H1 (cell line): ENCODE measurements at regions not wholly inside any gene's neighbourhood (a gene's known extent, or its start where the extent isn't known, plus 50 kb on each side); places are given as distances from the start of the nearest gene placed in this dataset.

Experiments used
- CTCF ChIA-PET: fragments of 300-600 bp; sonication (Branson Sonifier 250); formaldehyde crosslinking; loops from one replicate; lab custom pipeline; 2021; ENCODE audit not compliant: partially characterized antibody; lab: Charles Lee
- POLR2A ChIA-PET: fragments of 300-600 bp; sonication (Branson Sonifier 250); formaldehyde crosslinking; loops from one replicate; lab custom pipeline; 2021; ENCODE audit warnings: inconsistent platforms; ENCODE audit not compliant: partially characterized antibody; lab: Charles Lee
- DNase-seq, 2 experiments: peaks; one replicate each; pipeline versions ENCODE4 v3.0.0 to v3.0.0-alpha.2; 2010 to 2022; ENCODE audit warnings: low spot score in 2 of 2, low read depth in 1 of 2, mixed read lengths in 1 of 2
- FAIRE-seq: peaks from 2 replicates; lab custom pipeline; 2011; peaks lifted over from hg19 to GRCh38; lab: Jason Lieb, UNC
- H2AFZ ChIP-seq: 2 replicates; pipeline ENCODE4 v1.8.1; 2012; ENCODE audit warnings: low read length, inconsistent platforms
- H2AK5ac ChIP-seq: 2 replicates; pipeline ENCODE4 v1.6.1; 2013; ENCODE audit warnings: low read depth, low read length
- H2BK120ac ChIP-seq: replicated peaks from 2 replicates; pipeline ENCODE3; 2013; ENCODE audit warnings: low read depth, low read length, inconsistent platforms
- H2BK12ac ChIP-seq: 2 replicates; pipeline ENCODE4 v1.6.1; 2013; ENCODE audit warnings: low read depth, low read length
- H2BK15ac ChIP-seq: 2 replicates; pipeline ENCODE4 v1.6.1; 2013; ENCODE audit warnings: low read length
- H2BK20ac ChIP-seq: 2 replicates; pipeline ENCODE4 v1.6.1; 2013; ENCODE audit warnings: low read length
- H2BK5ac ChIP-seq: 2 replicates; pipeline ENCODE4 v1.6.1; 2013; ENCODE audit warnings: low read depth, low read length
- H3K14ac ChIP-seq: 2 replicates; pipeline ENCODE4 v1.6.1; 2013; ENCODE audit warnings: inconsistent platforms; ENCODE audit not compliant: insufficient read length
- H3K18ac ChIP-seq: 2 replicates; pipeline ENCODE4 v1.6.1; 2013; ENCODE audit warnings: low read length; ENCODE audit errors: extremely low read depth
- H3K23ac ChIP-seq: 2 replicates; pipeline ENCODE4 v1.6.1; 2013; ENCODE audit warnings: inconsistent platforms; ENCODE audit not compliant: insufficient read length
- H3K23me2 ChIP-seq: 2 replicates; pipeline ENCODE4 v1.6.1; 2013; ENCODE audit warnings: low read depth, low read length
- H3K27ac ChIP-seq: 2 replicates; pipeline ENCODE4 v1.6.1; 2011; ENCODE audit warnings: low read depth, low read length, inconsistent platforms
- H3K27me3 ChIP-seq, 4 experiments: replicated peaks in 1 of 4; 1 replicate in 1 of 4; 2 replicates in 3 of 4; pipeline versions ENCODE4 v1.6.1 to v1.8.1; 2011 to 2013; ENCODE audit warnings: low read length in 3 of 4, mild to moderate bottlenecking in 3 of 4, inconsistent platforms in 2 of 4, mixed read lengths in 2 of 4, moderate library complexity in 1 of 4; ENCODE audit not compliant: control insufficient read depth in 3 of 4, insufficient read depth in 3 of 4; ENCODE audit errors: extremely low read depth in 1 of 4
- H3K36me3 ChIP-seq, 4 experiments: 2 replicates each; pipeline versions ENCODE4 v1.6.1 to v1.8.1; 2011 to 2013; ENCODE audit warnings: mild to moderate bottlenecking in 4 of 4, low read length in 3 of 4, moderate library complexity in 2 of 4, control low read depth in 1 of 4, inconsistent platforms in 1 of 4; ENCODE audit not compliant: insufficient read depth in 4 of 4, control insufficient read depth in 2 of 4
- H3K4ac ChIP-seq: replicated peaks from 2 replicates; pipeline ENCODE3; 2013; ENCODE audit warnings: low read length, low read depth, mixed read lengths, inconsistent platforms; ENCODE audit not compliant: insufficient read length
- H3K4me1 ChIP-seq, 4 experiments: replicated peaks in 1 of 4; 1 replicate in 1 of 4; 2 replicates in 3 of 4; pipeline versions ENCODE4 v1.6.1 to v1.8.1; 2011 to 2013; ENCODE audit warnings: low read length in 3 of 4, inconsistent platforms in 2 of 4, mixed read lengths in 1 of 4; ENCODE audit not compliant: insufficient read depth in 4 of 4, control insufficient read depth in 3 of 4
- H3K4me2 ChIP-seq, 2 experiments: 2 replicates each; pipeline versions ENCODE4 v1.6.1 to v1.8.1; 2011 to 2013; ENCODE audit warnings: low read depth in 2 of 2, low read length in 2 of 2, control low read depth in 1 of 2, inconsistent platforms in 1 of 2, mild to moderate bottlenecking in 1 of 2; ENCODE audit not compliant: insufficient read depth in 1 of 2
- H3K4me3 ChIP-seq, 4 experiments: fragments of 200-600, 300-600 bp in 1 of 4; sonication (generic), shearing (Covaris generic), sonication (Bioruptor Twin) in 1 of 4; 2 replicates each; pipeline versions ENCODE4 v1.5.1 to v1.8.1; 2011 to 2016; ENCODE audit warnings: low read length in 4 of 4, low read depth in 3 of 4, control low read depth in 2 of 4, inconsistent platforms in 2 of 4, mild to moderate bottlenecking in 2 of 4, mixed read lengths in 1 of 4, moderate library complexity in 1 of 4; ENCODE audit not compliant: insufficient read depth in 2 of 4; ENCODE audit errors: extremely low read depth in 1 of 4
- H3K56ac ChIP-seq: replicated peaks from 2 replicates; pipeline ENCODE3; 2013; ENCODE audit warnings: low read depth, mild to moderate bottlenecking, mixed read lengths, low read length, inconsistent platforms; ENCODE audit not compliant: insufficient read length
- H3K79me1 ChIP-seq: 2 replicates; pipeline ENCODE4 v1.6.1; 2013; ENCODE audit warnings: low read depth, low read length, control low read depth
- H3K79me2 ChIP-seq, 2 experiments: 2 replicates each; pipeline versions ENCODE4 v1.6.1 to v1.8.1; 2012 to 2013; ENCODE audit warnings: low read length in 2 of 2, mild to moderate bottlenecking in 2 of 2, inconsistent platforms in 1 of 2; ENCODE audit not compliant: insufficient read depth in 2 of 2, control insufficient read depth in 1 of 2
- H3K9ac ChIP-seq, 4 experiments: replicated peaks in 1 of 4; 1 replicate in 1 of 4; 2 replicates in 3 of 4; pipeline versions ENCODE4 v1.6.1 to v1.8.1; 2011 to 2013; ENCODE audit warnings: low read depth in 3 of 4, low read length in 3 of 4, control low read depth in 2 of 4, mild to moderate bottlenecking in 2 of 4, moderate library complexity in 2 of 4, inconsistent platforms in 1 of 4; ENCODE audit errors: extremely low read depth in 1 of 4
- H3K9me3 ChIP-seq, 2 experiments: 2 replicates each; pipeline versions ENCODE4 v1.6.1 to v1.8.1; 2012 to 2013; ENCODE audit warnings: mild to moderate bottlenecking in 2 of 2, moderate library complexity in 2 of 2, control low read depth in 1 of 2, inconsistent platforms in 1 of 2, low read depth in 1 of 2, low read length in 1 of 2, mixed read lengths in 1 of 2; ENCODE audit not compliant: insufficient read depth in 2 of 2
- H4K20me1 ChIP-seq, 2 experiments: replicated peaks in 1 of 2; 2 replicates each; pipeline versions ENCODE3 to v1.8.1; 2011 to 2013; ENCODE audit warnings: inconsistent platforms in 2 of 2, low read length in 2 of 2, mild to moderate bottlenecking in 1 of 2; ENCODE audit not compliant: insufficient read depth in 2 of 2, control insufficient read depth in 1 of 2
- H4K5ac ChIP-seq: 2 replicates; pipeline ENCODE4 v1.6.1; 2013; ENCODE audit warnings: low read length, low read depth, mixed read lengths, inconsistent platforms; ENCODE audit not compliant: insufficient read length
- H4K8ac ChIP-seq: 2 replicates; pipeline ENCODE4 v1.8.0; 2013; ENCODE audit warnings: mild to moderate bottlenecking, moderate library complexity, low read length, inconsistent platforms; ENCODE audit not compliant: insufficient read depth; ENCODE audit errors: extremely low read depth
- H4K91ac ChIP-seq: replicated peaks from 2 replicates; pipeline ENCODE3; 2013; ENCODE audit warnings: low read length, mixed read lengths, inconsistent platforms; ENCODE audit not compliant: insufficient read length
- CHD1 ChIP-seq: IDR thresholded peaks from 2 replicates; pipeline ENCODE4 v1.6.1; 2012; ENCODE audit warnings: low read depth, low read length, improper control_type of control experiment
- EGR1 ChIP-seq: IDR thresholded peaks from 2 replicates; pipeline ENCODE4 v1.6.1; 2011; ENCODE audit warnings: low read depth, low read length, borderline replicate concordance
- KDM5A ChIP-seq: fragments of 200-600 bp; IDR thresholded peaks from 2 replicates; pipeline ENCODE4 v1.7.1; 2012; ENCODE audit warnings: mild to moderate bottlenecking, low read length, inconsistent platforms, mixed read lengths
- NRF1 ChIP-seq: IDR thresholded peaks from 2 replicates; pipeline ENCODE4 v1.6.1; 2011; ENCODE audit warnings: mild to moderate bottlenecking, low read depth, low read length, improper control_type of control experiment
- SAP30 ChIP-seq: fragments of 300-600 bp; sonication (generic); IDR thresholded peaks from 2 replicates; pipeline ENCODE4 v1.7.1; 2012; ENCODE audit warnings: low read length, moderate library complexity, mild to moderate bottlenecking, inconsistent platforms; ENCODE audit not compliant: insufficient read depth, insufficient replicate concordance
- TAF1 ChIP-seq: IDR thresholded peaks from 2 replicates; pipeline ENCODE4 v1.6.1; 2011; ENCODE audit warnings: mild to moderate bottlenecking, low read depth, low read length
- TBP ChIP-seq: IDR thresholded peaks from 2 replicates; pipeline ENCODE4 v1.6.1; 2011; ENCODE audit warnings: low read depth, low read length, improper control_type of control experiment
- WGBS, 2 experiments: shearing (Covaris generic) in 1 of 2; methylation state at CpG; one replicate each; pipeline versions ENCODE4 v1.1.6 to v1.1.7; 2013 to 2015; ENCODE audit warnings: low lambda C conversion rate in 2 of 2, mixed read lengths in 2 of 2, inconsistent platforms in 1 of 2, low coverage in 1 of 2, missing lambda C conversion rate in 1 of 2; ENCODE audit not compliant: insufficient replicate concordance in 2 of 2, insufficient coverage in 1 of 2, insufficient read length in 1 of 2; ENCODE audit errors: extremely low coverage in 1 of 2, missing lambda C conversion rate in 1 of 2; 5-methylcytosine and 5-hydroxymethylcytosine counted together

DNA sequence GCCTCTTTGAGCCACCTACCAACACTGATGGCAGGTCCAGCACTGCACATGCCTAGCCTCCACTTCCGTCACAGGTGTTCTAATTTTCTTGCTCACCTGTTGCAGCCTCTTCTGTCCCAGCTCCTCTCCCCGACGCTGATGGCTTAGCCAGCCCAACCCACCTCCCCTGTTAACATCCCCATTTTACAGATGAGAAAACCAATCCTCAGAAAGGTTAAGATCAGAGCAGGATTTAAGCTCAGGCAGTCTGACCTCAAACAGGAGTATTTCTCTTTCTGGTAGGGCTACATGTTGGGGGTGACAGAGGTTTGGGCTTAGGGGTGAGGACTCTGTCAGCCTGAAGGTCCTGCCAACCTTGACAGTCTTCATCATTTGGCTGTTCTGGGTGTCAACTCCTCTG is 74.5 kb upstream of the PITX1 start:
- H2BK5ac ChIP-seq: no peak overlapping the region
- no peaks in the 10 kb centered on the region for H4K20me1 ChIP-seq
- no peak overlapping the region for H3K14ac ChIP-seq
- ChIA-PET CTCF (interaction anchor here (1.2 to 7.4 kb wide), 3 partner anchors 12 to 97 kb away, joined by 3 to 38 read pairs (median 6); no protein-coding TSS in a partner anchor), POLR2A (no interaction called here)
- H3K9me3 ChIP-seq: no peaks in the 10 kb centered on the region
- no peak overlapping the region for H2BK12ac ChIP-seq
- H2AK5ac ChIP-seq: no peak overlapping the region
- no peak overlapping the region for H2AFZ ChIP-seq
- no peak overlapping the region for H3K4me3 ChIP-seq
- no peaks in the 10 kb centered on the region for H3K36me3 ChIP-seq
- H3K4ac ChIP-seq: no peak overlapping the region
- H4K91ac ChIP-seq: no peak overlapping the region
- H2BK120ac ChIP-seq: no peak overlapping the region
- no peak for FAIRE-seq
- no peak overlapping the region for H4K5ac ChIP-seq
- H3K23me2 ChIP-seq: no peaks in the 10 kb centered on the region
- H3K56ac ChIP-seq: no peak overlapping the region
- no peaks in the 10 kb centered on the region for H3K4me1 ChIP-seq
- DNase-seq: no peak
- 0 out of 7 replicates have a peak, but pooled peaks cover 0 to 3% (median 0%) of the 10 kb centered on the region in 4 experiments for H3K27me3 ChIP-seq
- no peak overlapping the region for H3K9ac ChIP-seq
- no peak overlapping the region for H2BK20ac ChIP-seq
- no peak overlapping the region for H3K23ac ChIP-seq
- no peak overlapping the region for H3K27ac ChIP-seq
- H2BK15ac ChIP-seq: no peak overlapping the region
- H3K4me2 ChIP-seq: no peak overlapping the region
- no peaks in the 10 kb centered on the region for H3K79me2 ChIP-seq
- H3K79me1 ChIP-seq: no peaks in the 10 kb centered on the region
- no peak for TF ChIP-seq EGR1
- TF ChIP-seq SAP30: no peak
- TF ChIP-seq NRF1: no peak
- TF ChIP-seq TBP: no peak
- no peak for TF ChIP-seq CHD1
- no peak for TF ChIP-seq KDM5A
- TF ChIP-seq TAF1: no peak
- no peak overlapping the region for H4K8ac ChIP-seq
- H3K18ac ChIP-seq: no peak overlapping the region
- 87% methylated on average over 3 of the region's 3 CpGs; no CpG with 5 or more reads in 1 of the 2 experiments for WGBS, 2 experiments
